22Rv1 (cell line): ENCODE measurements at regions not wholly inside any gene's neighbourhood (a gene's known extent, or its start where the extent isn't known, plus 50 kb on each side); places are given as distances from the start of the nearest gene placed in this dataset.

ENCODE experiments used
- ZFX ChIP-seq: fragments of 450-650 bp; IDR thresholded peaks from 2 replicates; pipeline ENCODE4 v1.6.1; 2017; ENCODE audit warnings: antibody characterized with exemption, borderline replicate concordance
- TF ChIP-seq, protein P1 (sequence below): fragments of 450-650 bp; IDR thresholded peaks from 2 replicates; pipeline ENCODE4 v1.5.1; 2017; ENCODE audit warnings: mild to moderate bottlenecking

DNA sequence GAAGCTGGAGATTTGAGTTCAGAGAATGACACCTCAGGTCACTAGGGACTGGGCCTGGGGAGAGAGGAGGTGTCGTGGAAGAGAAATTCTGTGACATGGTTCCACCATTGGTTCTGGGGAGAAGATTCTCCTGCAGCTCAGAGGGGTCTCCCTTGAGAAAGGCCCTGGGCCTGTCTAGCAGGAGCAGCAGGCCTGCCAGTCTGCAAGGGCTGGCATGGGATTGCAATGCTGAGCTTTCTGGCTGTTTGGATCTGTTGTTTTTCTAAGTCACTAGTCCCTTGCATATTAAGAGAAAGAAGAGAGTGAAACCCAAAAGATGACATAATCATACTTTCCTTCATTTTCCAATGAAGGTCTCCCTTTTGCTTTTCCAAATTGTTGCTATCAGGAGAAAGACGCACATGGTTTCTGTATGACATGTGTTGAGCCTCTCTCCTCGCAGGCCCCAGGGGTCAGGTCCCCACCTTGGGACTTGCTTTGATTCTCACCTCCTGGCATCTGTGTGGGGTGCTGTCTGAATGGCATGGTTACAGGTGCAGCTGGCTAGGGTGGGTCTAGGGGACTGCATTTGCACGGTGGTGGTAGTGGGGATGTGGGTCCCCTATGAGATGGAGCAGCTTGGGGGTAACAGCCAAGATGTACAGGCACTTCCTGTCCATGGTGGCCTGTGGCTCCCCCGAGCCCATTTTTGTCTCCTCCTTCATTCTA is 117.8 kb downstream of the GLI2 start:
- TF ChIP-seq, protein P1, sequence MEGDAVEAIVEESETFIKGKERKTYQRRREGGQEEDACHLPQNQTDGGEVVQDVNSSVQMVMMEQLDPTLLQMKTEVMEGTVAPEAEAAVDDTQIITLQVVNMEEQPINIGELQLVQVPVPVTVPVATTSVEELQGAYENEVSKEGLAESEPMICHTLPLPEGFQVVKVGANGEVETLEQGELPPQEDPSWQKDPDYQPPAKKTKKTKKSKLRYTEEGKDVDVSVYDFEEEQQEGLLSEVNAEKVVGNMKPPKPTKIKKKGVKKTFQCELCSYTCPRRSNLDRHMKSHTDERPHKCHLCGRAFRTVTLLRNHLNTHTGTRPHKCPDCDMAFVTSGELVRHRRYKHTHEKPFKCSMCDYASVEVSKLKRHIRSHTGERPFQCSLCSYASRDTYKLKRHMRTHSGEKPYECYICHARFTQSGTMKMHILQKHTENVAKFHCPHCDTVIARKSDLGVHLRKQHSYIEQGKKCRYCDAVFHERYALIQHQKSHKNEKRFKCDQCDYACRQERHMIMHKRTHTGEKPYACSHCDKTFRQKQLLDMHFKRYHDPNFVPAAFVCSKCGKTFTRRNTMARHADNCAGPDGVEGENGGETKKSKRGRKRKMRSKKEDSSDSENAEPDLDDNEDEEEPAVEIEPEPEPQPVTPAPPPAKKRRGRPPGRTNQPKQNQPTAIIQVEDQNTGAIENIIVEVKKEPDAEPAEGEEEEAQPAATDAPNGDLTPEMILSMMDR: no peak
- no peak for TF ChIP-seq ZFX
